H1 (cell line): ENCODE measurements at regions not wholly inside any gene's neighbourhood (a gene's known extent, or its start where the extent isn't known, plus 50 kb on each side); places are given as distances from the start of the nearest gene placed in this dataset.

Experiments used
- CTBP2 ChIP-seq: IDR thresholded peaks from 2 replicates; pipeline ENCODE4 v1.7.0; 2011; ENCODE audit warnings: borderline replicate concordance, mild to moderate bottlenecking, moderate library complexity, mixed read lengths, low read length; ENCODE audit not compliant: insufficient read depth, insufficient read length
- GTF2F1 ChIP-seq: IDR thresholded peaks from 2 replicates; pipeline ENCODE4 v1.6.1; 2012; ENCODE audit warnings: low read depth, low read length, improper control_type of control experiment, borderline replicate concordance
- KDM1A ChIP-seq: fragments of 200-600, 300-600 bp; sonication (generic); IDR thresholded peaks from 2 replicates; pipeline ENCODE4 v1.7.1; 2016; ENCODE audit warnings: mild to moderate bottlenecking, low read length, borderline replicate concordance
- RFX5 ChIP-seq: IDR thresholded peaks from 2 replicates; pipeline ENCODE4 v1.6.1; 2011; ENCODE audit warnings: low read depth, low read length, improper control_type of control experiment, borderline replicate concordance
- RNF2 ChIP-seq: fragments of 200-900, 300-1000 bp; sonication (generic); IDR thresholded peaks from 2 replicates; pipeline ENCODE4 v1.7.1; 2016; ENCODE audit warnings: borderline replicate concordance, low read depth, mild to moderate bottlenecking, antibody characterized with exemption, low read length; ENCODE audit not compliant: poor library complexity, severe bottlenecking; ENCODE audit errors: missing control alignments
- TAF7 ChIP-seq: optimal IDR thresholded peaks from 2 replicates; pipeline ENCODE3; 2011; ENCODE audit warnings: low read depth, mild to moderate bottlenecking, inconsistent platforms, low read length, moderate library complexity, borderline replicate concordance
- TF ChIP-seq, protein P1 (sequence below): IDR thresholded peaks from 2 replicates; pipeline ENCODE4 v1.6.1; 2012; ENCODE audit warnings: inconsistent platforms

DNA sequence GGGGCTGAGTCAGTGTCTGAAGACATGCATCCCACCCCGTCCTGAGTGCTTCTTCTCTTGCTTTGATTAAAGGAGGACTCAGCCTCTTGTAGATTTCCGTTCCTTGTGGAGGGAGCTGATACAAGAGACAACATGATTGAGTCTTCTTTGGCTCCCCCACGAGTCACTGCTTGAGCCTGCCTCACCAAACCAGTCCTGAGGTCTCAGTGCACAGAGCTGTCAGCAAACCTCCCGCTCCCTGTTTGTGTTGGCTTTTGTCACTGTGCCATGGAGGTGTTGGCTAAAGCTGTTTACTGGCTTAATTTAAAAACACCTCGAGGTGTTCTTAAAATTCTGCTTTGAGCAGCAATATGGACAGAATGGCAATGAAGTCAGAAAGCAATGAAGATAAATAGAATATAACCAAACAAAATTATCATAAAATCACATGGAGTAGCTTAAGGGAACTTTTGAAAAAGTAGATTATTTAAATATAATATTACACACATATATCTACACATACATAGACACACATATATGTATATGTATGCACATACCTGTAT lies 234.1 kb upstream of the ANKRD55 start (continued):
- TF ChIP-seq RNF2 (no peak), GTF2F1 (no peak), RFX5 (no peak), TAF7 (no peak), KDM1A (no peak), CTBP2 (no peak)
- TF ChIP-seq, protein P1, sequence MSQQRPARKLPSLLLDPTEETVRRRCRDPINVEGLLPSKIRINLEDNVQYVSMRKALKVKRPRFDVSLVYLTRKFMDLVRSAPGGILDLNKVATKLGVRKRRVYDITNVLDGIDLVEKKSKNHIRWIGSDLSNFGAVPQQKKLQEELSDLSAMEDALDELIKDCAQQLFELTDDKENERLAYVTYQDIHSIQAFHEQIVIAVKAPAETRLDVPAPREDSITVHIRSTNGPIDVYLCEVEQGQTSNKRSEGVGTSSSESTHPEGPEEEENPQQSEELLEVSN, result no peak
